NCI-H2227 (cell line): ENCODE measurements at regions not wholly inside any gene's neighbourhood (a gene's known extent, or its start where the extent isn't known, plus 50 kb on each side); places are given as distances from the start of the nearest gene placed in this dataset.

ENCODE experiments used
- DNase-seq: peaks from one replicate; lab custom pipeline; 2025; ENCODE audit not compliant: unreplicated experiment; lab: John Stamatoyannopoulos, UW

GRCh38 chr13:67630640-67631039 lies 400.5 kb upstream of the PCDH9 start:
- no peak for DNase-seq

GRCh38 chr13:67623630-67624029 lies 393.5 kb upstream of the PCDH9 start:
- no peak for DNase-seq

GRCh38 chr13:67620665-67621064 lies 390.5 kb upstream of the PCDH9 start:
- DNase-seq = no peak

GRCh38 chr13:67619995-67620380 lies 389.9 kb upstream of the PCDH9 start:
- DNase-seq = no peak

GRCh38 chr13:67619351-67619994 lies 389.3 kb upstream of the PCDH9 start:
- DNase-seq = no peak

GRCh38 chr13:67614579-67614978 lies 384.4 kb upstream of the PCDH9 start:
- no peak for DNase-seq

- no peak for DNase-seq
These were observed 383.9 kb upstream of the PCDH9 start for GRCh38 chr13:67614013-67614412.

- DNase-seq = no peak
These were observed 358.5 kb upstream of the PCDH9 start for GRCh38 chr13:67588607-67589006.

- no peak for DNase-seq
These were observed 347.2 kb upstream of the PCDH9 start for GRCh38 chr13:67577361-67577760.

GRCh38 chr13:67574320-67575233 lies 344.4 kb upstream of the PCDH9 start:
- no peak for DNase-seq

GRCh38 chr13:67568205-67568604 lies 338.1 kb upstream of the PCDH9 start:
- DNase-seq = no peak

- DNase-seq = no peak
These were observed 327.6 kb upstream of the PCDH9 start for GRCh38 chr13:67557642-67558241.

GRCh38 chr13:67557118-67557517 lies 327.0 kb upstream of the PCDH9 start:
- DNase-seq = no peak

GRCh38 chr13:67554746-67555452 lies 324.8 kb upstream of the PCDH9 start:
- no peak for DNase-seq

GRCh38 chr13:67554286-67554685 lies 324.1 kb upstream of the PCDH9 start:
- DNase-seq = no peak

- DNase-seq = no peak
These were observed 319.2 kb upstream of the PCDH9 start for GRCh38 chr13:67549331-67549730.

GRCh38 chr13:67538906-67539305 lies 308.8 kb upstream of the PCDH9 start:
- no peak for DNase-seq

GRCh38 chr13:67520886-67521285 lies 290.8 kb upstream of the PCDH9 start:
- DNase-seq = no peak

GRCh38 chr13:67519356-67519755 lies 289.2 kb upstream of the PCDH9 start:
- DNase-seq = no peak

GRCh38 chr13:67518785-67519184 lies 288.6 kb upstream of the PCDH9 start:
- no peak for DNase-seq

- no peak for DNase-seq
These were observed 285.8 kb upstream of the PCDH9 start for GRCh38 chr13:67515895-67516294.
